HepG2 (cell line): ENCODE measurements at regions not wholly inside any gene's neighbourhood (a gene's known extent, or its start where the extent isn't known, plus 50 kb on each side); places are given as distances from the start of the nearest gene placed in this dataset.

Source experiments
- AKAP8 ChIP-seq: sonication (generic); formaldehyde crosslinking; IDR thresholded peaks from 2 replicates; pipeline ENCODE4 v1.5.1; 2020; ENCODE audit warnings: mild to moderate bottlenecking, missing genetic modification reagents
- ARHGAP35 ChIP-seq: sonication (generic); formaldehyde crosslinking; IDR thresholded peaks from 2 replicates; pipeline ENCODE4 v1.9.0; 2022; ENCODE audit warnings: mild to moderate bottlenecking, inconsistent platforms, moderate library complexity, missing genetic modification reagents, borderline replicate concordance
- CENPT ChIP-seq: sonication (generic); formaldehyde crosslinking; IDR thresholded peaks from 2 replicates; pipeline ENCODE4 v1.8.0; 2022; ENCODE audit warnings: low read depth, mild to moderate bottlenecking, moderate library complexity, missing genetic modification reagents
- ELF1 ChIP-seq: sonication (generic); formaldehyde crosslinking; IDR thresholded peaks from 2 replicates; pipeline ENCODE4 v1.4.0; 2020; ENCODE audit warnings: missing genetic modification reagents
- FOSL2 ChIP-seq: sonication (generic); formaldehyde crosslinking; IDR thresholded peaks from 2 replicates; pipeline ENCODE4 v1.4.0; 2020; ENCODE audit warnings: missing genetic modification reagents
- FOXA3 ChIP-seq: IDR thresholded peaks from 2 replicates; pipeline ENCODE4 v1.6.1; 2016; ENCODE audit warnings: missing genetic modification reagents, missing compliant biosample characterization
- GATAD2A ChIP-seq: IDR thresholded peaks from 2 replicates; pipeline ENCODE4 v1.6.1; 2016
- HDAC2 ChIP-seq: sonication (generic); formaldehyde crosslinking; IDR thresholded peaks from 2 replicates; pipeline ENCODE4 v1.4.0; 2020; ENCODE audit warnings: missing genetic modification reagents
- HES4 ChIP-seq: sonication (generic); formaldehyde crosslinking; IDR thresholded peaks from 2 replicates; pipeline ENCODE4 v1.9.0; 2021; ENCODE audit warnings: mild to moderate bottlenecking, missing genetic modification reagents, borderline replicate concordance
- HNF4A ChIP-seq: sonication (generic); formaldehyde crosslinking; IDR thresholded peaks from 2 replicates; pipeline ENCODE4 v1.4.0; 2020; ENCODE audit warnings: missing genetic modification reagents
- HNRNPK ChIP-seq: fragments of 200-400 bp; formaldehyde crosslinking; IDR thresholded peaks from 2 replicates; pipeline ENCODE4 v1.6.1; 2018; ENCODE audit warnings: low read length, low read depth, moderate library complexity, mild to moderate bottlenecking; ENCODE audit not compliant: poor library complexity, severe bottlenecking
- MYC ChIP-seq: sonication (generic); formaldehyde crosslinking; IDR thresholded peaks from 2 replicates; pipeline ENCODE4 v1.9.0; 2021; ENCODE audit warnings: missing genetic modification reagents, borderline replicate concordance
- NR2F6 ChIP-seq, 2 experiments: IDR thresholded peaks; 2 replicates each; pipeline ENCODE4 v1.6.1; 2016; ENCODE audit warnings: antibody characterized with exemption in 1 of 2, mild to moderate bottlenecking in 1 of 2
- PLSCR1 ChIP-seq: sonication (generic); formaldehyde crosslinking; IDR thresholded peaks from 2 replicates; pipeline ENCODE4 v1.5.0; 2020; ENCODE audit warnings: missing genetic modification reagents, mild to moderate bottlenecking, borderline replicate concordance
- POGZ ChIP-seq: sonication (generic); formaldehyde crosslinking; IDR thresholded peaks from 2 replicates; pipeline ENCODE4 v1.4.0; 2020; ENCODE audit warnings: mild to moderate bottlenecking, missing genetic modification reagents
- SALL1 ChIP-seq: sonication (generic); formaldehyde crosslinking; IDR thresholded peaks from 2 replicates; pipeline ENCODE4 v1.8.0; 2022; ENCODE audit warnings: mild to moderate bottlenecking, missing genetic modification reagents
- TCF7 ChIP-seq: sonication (generic); IDR thresholded peaks from 2 replicates; pipeline ENCODE4 v1.6.1; 2016; ENCODE audit warnings: antibody characterized with exemption, low read depth
- TFDP1 ChIP-seq: IDR thresholded peaks from 2 replicates; pipeline ENCODE4 v1.6.1; 2016; ENCODE audit warnings: missing compliant biosample characterization, missing genetic modification reagents, borderline replicate concordance
- ZIK1 ChIP-seq: sonication (generic); formaldehyde crosslinking; IDR thresholded peaks from 2 replicates; pipeline ENCODE4 v1.5.0; 2020; ENCODE audit warnings: mild to moderate bottlenecking, low read depth, missing genetic modification reagents, borderline replicate concordance
- ZNF3 ChIP-seq: IDR thresholded peaks from 2 replicates; pipeline ENCODE4 v1.7.0; 2017; ENCODE audit warnings: inconsistent platforms
- ZNF333 ChIP-seq: sonication (generic); formaldehyde crosslinking; IDR thresholded peaks from 2 replicates; pipeline ENCODE4 v1.4.0; 2020; ENCODE audit warnings: mild to moderate bottlenecking, missing genetic modification reagents, borderline replicate concordance
- ZNF407 ChIP-seq: sonication (generic); formaldehyde crosslinking; IDR thresholded peaks from one replicate; pipeline ENCODE4 v1.5.1; 2020; ENCODE audit warnings: mild to moderate bottlenecking, missing genetic modification reagents; ENCODE audit errors: not compliant biosample characterization
- ZNF790 ChIP-seq: sonication (generic); formaldehyde crosslinking; IDR thresholded peaks from 2 replicates; pipeline ENCODE4 v1.8.0; 2022; ENCODE audit warnings: missing genetic modification reagents, mild to moderate bottlenecking, borderline replicate concordance

- TF ChIP-seq ZNF407 (CRISPR knock-in tag) = no peak
- peak; percentile 33; the same call in 1 of the 2 replicates for TF ChIP-seq FOSL2 (CRISPR knock-in tag)
- TF ChIP-seq GATAD2A (CRISPR knock-in tag) = peak; percentile 68
- TF ChIP-seq ELF1 = no peak
- no peak for TF ChIP-seq ARHGAP35
- TF ChIP-seq NR2F6 (IDR thresholded peaks at IDR 0.05) = peak; percentile 87
- peak; percentile 86 for TF ChIP-seq NR2F6 (CRISPR knock-in tag; IDR thresholded peaks at IDR 0.05)
- no peak for TF ChIP-seq MYC (CRISPR knock-in tag)
- peak; percentile 50; the same call in 1 of the 2 replicates for TF ChIP-seq HNF4A (CRISPR knock-in tag)
- TF ChIP-seq SALL1 (CRISPR knock-in tag) = peak; percentile 49; the same call in 1 of the 2 replicates
- TF ChIP-seq TFDP1 (CRISPR knock-in tag) = no peak
- peak; percentile 55 for TF ChIP-seq FOXA3 (CRISPR knock-in tag)
- no peak for TF ChIP-seq AKAP8 (CRISPR knock-in tag)
- no peak for TF ChIP-seq CENPT (CRISPR knock-in tag)
- TF ChIP-seq POGZ (CRISPR knock-in tag) = peak; percentile 44; the same call in 1 of the 2 replicates
- no peak for TF ChIP-seq HDAC2 (CRISPR knock-in tag)
- no peak for TF ChIP-seq ZNF790 (CRISPR knock-in tag)
- TF ChIP-seq ZIK1 = no peak
- no peak for TF ChIP-seq ZNF333
- 0 out of 2 replicates have a peak, but pooled peaks have one; percentile 8 for TF ChIP-seq TCF7
- no peak for TF ChIP-seq ZNF3 (CRISPR knock-in tag)
- no peak for TF ChIP-seq PLSCR1 (CRISPR knock-in tag)
- TF ChIP-seq HNRNPK = no peak
- TF ChIP-seq HES4 (CRISPR knock-in tag) = no peak
Measured at GRCh38 chrX:115449742-115450141, 111.2 kb upstream of the PLS3 start (continued).
